NOMO-1 treated with DMSO at 0.1 percent for 48 hours (cell line): ENCODE measurements at regions not wholly inside any gene's neighbourhood (a gene's known extent, or its start where the extent isn't known, plus 50 kb on each side); places are given as distances from the start of the nearest gene placed in this dataset.

Experiments
- DNase-seq: peaks from one replicate; lab custom pipeline; 2025; ENCODE audit not compliant: unreplicated experiment; lab: John Stamatoyannopoulos, UW

- no peak for DNase-seq
Observed at GRCh38 chr10:60572511-60573194, 183.0 kb upstream of the ANK3 start.

GRCh38 chr10:60570896-60571295, 181.2 kb upstream of the ANK3 start:
- no peak for DNase-seq

- DNase-seq = no peak
Observed at GRCh38 chr10:60570272-60570865, 180.7 kb upstream of the ANK3 start.

- no peak for DNase-seq
Observed at GRCh38 chr10:60569681-60570080, 180.0 kb upstream of the ANK3 start.

GRCh38 chr10:60566096-60566495, 176.4 kb upstream of the ANK3 start:
- no peak for DNase-seq

GRCh38 chr10:60565492-60565891, 175.8 kb upstream of the ANK3 start:
- DNase-seq = no peak

- DNase-seq = no peak
Observed at GRCh38 chr10:60564475-60564874, 174.8 kb upstream of the ANK3 start.

- no peak for DNase-seq
Observed at GRCh38 chr10:60560451-60560850, 170.8 kb upstream of the ANK3 start.

GRCh38 chr10:60555700-60556099, 166.0 kb upstream of the ANK3 start:
- DNase-seq = no peak

GRCh38 chr10:60549686-60550085, 160.0 kb upstream of the ANK3 start:
- no peak for DNase-seq

- no peak for DNase-seq
Observed at GRCh38 chr10:60542657-60543056, 153.0 kb upstream of the ANK3 start.

- DNase-seq = no peak
Observed at GRCh38 chr10:60541451-60541850, 151.8 kb upstream of the ANK3 start.

GRCh38 chr10:60537697-60538096, 148.0 kb upstream of the ANK3 start:
- DNase-seq = no peak

- DNase-seq = no peak
Observed at GRCh38 chr10:60536529-60537114, 146.9 kb upstream of the ANK3 start.

- no peak for DNase-seq
Observed at GRCh38 chr10:60535427-60535826, 145.8 kb upstream of the ANK3 start.

- no peak for DNase-seq
Observed at GRCh38 chr10:60534761-60535389, 145.2 kb upstream of the ANK3 start.

GRCh38 chr10:60532696-60533468, 143.2 kb upstream of the ANK3 start:
- DNase-seq = no peak

GRCh38 chr10:60531006-60531405, 141.3 kb upstream of the ANK3 start:
- DNase-seq = no peak

- no peak for DNase-seq
Observed at GRCh38 chr10:60527676-60528075, 138.0 kb upstream of the ANK3 start.

GRCh38 chr10:60525716-60526585, 136.3 kb upstream of the ANK3 start:
- no peak for DNase-seq
